GM21723 (cell line): ENCODE measurements at regions not wholly inside any gene's neighbourhood (a gene's known extent, or its start where the extent isn't known, plus 50 kb on each side); places are given as distances from the start of the nearest gene placed in this dataset.
"Not testable (repeated sequence)": the region's sequence is repeated elsewhere in the genome, so short reads cannot be mapped to it uniquely, and the experiment has no call there.

Experiments
- ATAC-seq: cut with Tn5 transposase; IDR thresholded peaks from one replicate; pipeline ENCODE4 v1.9.1; 2021; ENCODE audit warnings: mild to moderate bottlenecking, moderate library complexity; ENCODE audit not compliant: unreplicated experiment

DNA sequence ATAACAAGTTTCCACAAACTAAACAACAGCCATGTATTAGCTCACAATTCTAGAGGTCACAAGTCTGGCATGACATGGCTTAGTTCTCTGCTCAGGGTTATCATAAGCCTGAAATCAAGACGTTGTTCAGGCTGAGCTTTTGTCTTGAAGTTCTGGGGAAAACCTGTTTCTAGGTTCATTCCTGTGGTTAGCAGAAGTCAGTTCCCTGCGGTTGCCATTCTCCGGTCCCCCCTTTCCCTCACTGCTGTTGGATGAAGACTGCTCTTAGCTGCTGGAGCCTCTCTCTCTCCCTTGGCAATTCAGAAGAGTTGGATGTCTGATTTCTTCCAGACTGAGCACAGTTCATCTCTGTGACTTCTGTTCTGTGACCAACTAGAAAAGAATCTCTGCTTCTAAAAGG is 962.6 kb downstream of the PCDH7 start:
- no peak for ATAC-seq

DNA sequence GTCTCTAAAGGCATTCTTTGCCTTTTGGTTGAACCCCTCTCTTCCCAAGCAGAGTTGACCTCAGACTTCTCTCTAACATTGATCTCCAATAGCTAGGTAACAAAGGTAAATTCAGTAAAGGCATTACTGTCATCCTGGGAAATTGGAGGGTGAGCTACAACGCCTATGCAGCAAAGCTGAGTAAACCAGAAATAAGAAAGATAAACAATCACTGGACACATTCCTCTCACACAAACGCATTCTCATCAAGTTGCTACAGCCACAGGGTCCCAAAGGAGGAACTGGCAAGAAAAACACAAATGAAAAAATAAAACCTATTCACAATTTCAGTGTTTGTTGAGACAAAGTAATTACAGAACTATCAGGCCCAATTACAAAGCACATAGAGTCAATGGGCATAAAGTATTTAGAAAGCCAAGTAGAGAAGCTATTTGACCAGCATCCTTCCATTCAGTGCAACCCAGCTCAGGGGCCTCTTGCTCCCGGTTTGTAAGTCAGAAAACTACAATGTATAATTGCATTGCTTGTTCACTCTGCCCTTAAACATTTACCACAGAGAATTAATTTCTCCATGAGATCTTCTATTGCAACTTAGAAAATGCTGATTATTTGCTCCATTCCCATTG is 967.7 kb downstream of the PCDH7 start:
- ATAC-seq: no peak

DNA sequence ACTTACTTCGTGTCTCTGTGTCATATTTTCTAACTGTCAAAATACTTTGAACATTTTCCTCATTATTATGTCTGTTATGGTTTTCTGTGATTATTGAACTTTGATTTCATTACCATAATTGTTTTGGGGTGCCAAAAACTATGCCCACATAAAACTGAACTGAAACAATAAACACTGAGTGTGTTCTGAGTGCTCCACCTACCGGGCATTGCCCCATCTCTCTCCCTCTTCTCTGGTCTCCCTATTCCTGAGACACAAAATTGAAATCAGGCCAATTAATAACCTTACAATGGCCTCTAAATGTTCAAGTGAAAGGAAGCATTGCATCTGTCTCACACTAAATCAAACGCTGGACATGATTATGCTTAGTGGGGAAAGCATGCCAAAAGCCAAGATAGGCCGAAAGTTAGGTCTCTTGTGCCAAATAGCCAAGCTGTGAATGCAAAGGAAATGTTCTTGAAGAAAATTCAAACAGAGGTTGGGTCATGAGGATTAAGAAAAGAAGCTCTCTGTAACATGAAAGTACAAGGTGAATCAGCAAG is 972.3 kb downstream of the PCDH7 start:
- no peak for ATAC-seq

DNA sequence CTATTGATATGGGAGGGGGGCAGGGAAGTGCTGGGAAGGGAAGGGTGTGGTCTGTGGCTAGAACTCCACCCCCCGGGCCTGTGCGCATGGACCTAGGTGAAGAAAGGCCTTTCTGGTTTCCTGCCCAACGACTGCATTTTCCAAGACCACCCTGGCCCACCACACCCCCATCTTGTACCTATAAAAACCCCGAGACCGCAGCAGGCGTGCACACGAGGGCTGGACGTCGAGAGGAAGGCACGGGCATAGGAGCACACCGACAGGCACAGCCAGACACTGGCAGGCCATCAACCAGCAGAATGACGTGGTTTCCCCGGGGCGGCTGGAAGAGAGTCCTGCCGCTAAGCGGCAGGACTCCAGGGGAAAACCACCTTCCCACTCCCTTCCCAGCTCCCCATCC is 981.1 kb downstream of the PCDH7 start:
- no peak for ATAC-seq

DNA sequence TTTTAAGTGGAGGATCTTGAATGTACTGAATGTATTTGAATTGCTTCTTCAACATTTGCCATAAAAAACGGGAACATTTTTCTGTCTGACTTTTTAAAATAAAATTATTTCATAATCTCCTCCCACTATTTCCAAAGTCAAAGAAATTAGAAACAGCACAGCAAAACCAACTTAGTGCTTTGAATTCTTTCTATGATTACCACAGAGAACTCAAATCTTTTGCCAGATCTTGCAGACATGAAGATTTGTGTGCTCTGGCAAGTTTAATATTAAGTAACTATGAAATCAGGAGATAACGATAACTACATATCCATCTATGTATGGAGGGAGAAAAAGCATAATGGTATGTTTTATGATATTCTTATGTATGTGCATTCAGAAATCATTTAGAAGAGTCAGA is 982.2 kb downstream of the PCDH7 start:
- no peak for ATAC-seq

DNA sequence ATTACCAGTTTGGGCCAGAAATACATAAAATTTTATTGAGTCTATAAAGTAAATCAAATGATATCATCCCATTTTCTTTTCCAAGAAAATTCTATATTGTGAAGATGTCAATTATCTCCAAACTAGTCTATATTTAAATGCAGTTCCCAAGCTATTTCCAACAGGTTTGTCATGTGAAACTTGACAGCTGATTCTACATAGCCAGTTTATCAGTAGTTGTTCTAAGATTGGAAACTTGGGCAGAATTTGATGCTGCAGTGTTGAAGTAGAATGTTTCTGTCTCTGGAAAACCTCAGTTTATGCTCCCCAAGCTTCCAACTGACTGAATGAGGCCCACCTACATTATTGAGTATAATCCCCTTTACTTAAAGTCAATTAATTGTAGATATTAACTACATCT is 994.1 kb downstream of the PCDH7 start:
- ATAC-seq: no peak

DNA sequence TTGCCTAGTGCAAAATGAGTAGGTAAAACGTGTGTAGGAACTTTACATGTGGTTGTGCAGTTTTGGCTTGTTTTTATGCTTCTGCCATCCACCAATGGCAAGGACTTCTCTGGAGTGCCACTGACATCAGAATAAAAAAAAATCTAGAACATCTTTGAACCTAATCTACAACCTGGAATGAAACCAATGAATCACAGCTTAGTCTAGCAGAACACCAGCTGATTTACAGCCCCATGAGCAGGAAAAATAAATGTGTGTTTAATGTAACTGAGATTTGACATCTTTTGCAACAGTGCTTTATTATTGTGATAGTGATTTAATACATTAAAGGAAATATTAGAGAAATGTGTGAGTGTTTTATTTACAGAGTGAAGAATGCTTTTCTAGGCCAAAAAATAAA is 995.1 kb downstream of the PCDH7 start:
- ATAC-seq: no peak

DNA sequence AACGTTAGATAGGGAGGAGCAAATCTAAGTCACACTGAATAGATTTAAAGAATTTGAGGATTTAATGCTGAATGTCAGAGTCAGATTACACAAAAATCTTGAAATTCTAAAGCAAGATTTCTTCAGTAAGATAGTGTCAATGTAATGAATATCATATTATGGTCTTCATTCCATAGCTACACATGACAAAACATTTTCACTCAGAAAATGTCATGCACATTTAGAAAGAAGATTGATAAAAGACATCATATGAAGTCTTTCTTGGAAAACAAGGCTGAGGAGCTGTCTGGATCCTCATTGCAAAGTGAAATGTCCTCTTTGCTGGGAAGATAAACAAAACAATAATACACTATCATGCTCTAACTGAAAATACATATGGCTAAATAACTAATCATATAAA is 1006.9 kb downstream of the PCDH7 start:
- ATAC-seq: no peak

DNA sequence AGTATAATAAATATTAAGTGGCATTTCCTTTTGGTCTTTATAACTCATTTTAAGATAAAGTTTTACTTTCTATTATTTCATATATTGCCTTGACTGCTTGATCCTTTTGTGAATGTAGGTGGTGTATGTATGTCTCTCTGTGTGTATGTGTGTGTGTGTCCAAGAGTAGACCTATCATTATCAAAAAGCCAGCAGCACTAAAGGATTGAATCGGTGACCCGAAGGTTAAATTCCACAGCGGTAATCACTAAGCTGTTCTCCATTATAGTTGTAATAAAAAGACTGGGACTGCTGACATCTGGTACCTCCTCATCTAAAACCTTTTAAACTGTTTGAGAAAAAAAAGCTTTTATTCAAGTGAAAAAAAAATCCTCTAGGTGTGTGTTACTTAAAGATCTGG is 1014.8 kb downstream of the PCDH7 start:
- no peak for ATAC-seq

DNA sequence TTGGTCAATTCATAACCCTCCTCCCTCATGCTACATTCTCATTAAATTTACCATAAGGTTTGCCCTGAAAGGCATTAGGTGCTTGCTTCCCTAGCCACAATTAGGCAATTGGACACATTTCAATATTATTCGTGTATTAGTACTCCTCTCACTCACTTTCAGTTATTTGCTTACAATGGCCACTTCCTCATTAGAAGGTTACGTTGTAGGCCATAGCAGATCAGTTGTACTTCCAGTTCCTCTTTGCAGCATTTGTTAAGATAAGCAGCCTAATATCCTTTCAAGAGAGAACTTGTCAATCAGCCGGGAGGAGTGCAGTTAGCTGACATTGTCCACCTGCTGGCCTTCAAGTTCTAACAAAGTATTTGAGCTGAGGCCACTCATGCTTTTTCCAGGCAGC is 1017.2 kb downstream of the PCDH7 start:
- ATAC-seq: no peak

DNA sequence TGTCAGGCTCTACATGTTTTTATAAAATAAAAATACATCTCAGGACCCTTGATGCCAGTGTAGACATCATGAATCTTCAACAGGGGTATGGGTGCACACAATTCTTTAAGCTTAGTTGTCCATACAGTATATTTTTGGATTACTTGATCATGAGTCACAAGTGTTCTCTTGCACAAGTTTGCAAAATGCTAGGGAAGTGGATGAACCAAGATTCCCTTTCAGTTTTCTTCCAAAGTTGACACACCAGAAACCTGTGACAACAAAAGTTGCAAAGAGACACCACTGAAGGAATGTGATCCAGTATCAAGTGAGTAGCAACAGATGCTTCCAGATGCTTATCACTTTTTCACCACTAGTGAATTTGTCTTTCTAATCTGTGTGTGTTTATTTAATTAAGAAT is 1021.2 kb downstream of the PCDH7 start:
- no peak for ATAC-seq

DNA sequence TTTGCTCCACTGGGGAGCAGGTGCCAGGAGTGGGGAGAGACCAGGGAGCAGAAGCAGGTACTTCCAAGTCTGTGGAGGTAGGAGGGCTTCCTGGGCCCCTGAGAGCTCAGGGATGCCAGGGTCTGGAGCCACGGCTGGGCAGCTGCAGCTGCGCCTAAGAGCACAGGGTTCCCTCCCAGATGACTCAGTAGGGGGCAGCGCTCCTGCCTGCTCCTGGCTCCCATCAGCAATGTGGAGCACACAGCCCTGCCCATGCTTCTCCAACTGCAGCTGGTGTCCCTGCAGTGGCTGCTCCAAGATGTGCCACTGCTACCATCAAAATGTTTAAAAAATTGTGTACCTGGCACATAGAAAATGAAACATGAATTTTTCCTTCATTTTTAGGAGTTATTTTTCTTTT is 1028.2 kb downstream of the PCDH7 start:
- no peak for ATAC-seq

DNA sequence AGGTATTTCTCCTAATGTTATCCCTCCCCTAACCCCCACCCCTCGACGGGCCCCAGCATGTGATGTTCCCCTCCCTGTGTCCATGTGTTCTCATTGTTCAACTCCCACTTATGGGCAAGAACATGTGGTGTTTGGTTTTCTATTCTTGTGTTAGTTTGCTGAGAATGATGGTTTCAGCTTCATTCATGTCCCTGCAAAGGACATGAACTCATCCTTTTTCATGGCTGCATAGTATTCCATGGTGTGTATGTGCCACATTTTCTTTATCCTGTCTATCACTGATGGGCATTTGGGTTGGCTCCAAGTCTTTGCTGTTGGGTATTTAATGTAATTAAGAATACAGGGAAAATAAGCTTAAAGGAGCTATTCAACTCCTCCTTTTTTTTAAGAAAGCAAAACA is 1030.4 kb downstream of the PCDH7 start:
- not testable (repeated sequence) for ATAC-seq

DNA sequence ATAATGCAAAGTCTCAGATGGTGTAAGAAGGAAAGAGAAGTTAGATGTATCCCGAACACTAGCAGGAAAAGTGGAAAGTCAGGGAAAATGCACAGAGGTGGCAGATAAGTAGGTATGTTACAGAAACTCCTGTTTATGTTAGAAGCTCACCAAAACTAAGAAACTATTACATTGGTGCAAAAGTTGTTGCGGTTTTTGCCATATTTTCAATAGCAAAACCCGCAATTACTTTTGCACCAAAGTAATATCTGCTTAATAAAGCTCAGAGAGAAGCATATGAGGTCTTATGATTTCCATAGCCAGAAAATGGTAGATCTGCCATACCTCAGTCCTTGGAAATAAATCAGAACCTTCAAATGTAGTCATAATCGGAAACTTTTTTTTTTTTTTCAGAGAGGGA is 1035.6 kb downstream of the PCDH7 start:
- no peak for ATAC-seq

DNA sequence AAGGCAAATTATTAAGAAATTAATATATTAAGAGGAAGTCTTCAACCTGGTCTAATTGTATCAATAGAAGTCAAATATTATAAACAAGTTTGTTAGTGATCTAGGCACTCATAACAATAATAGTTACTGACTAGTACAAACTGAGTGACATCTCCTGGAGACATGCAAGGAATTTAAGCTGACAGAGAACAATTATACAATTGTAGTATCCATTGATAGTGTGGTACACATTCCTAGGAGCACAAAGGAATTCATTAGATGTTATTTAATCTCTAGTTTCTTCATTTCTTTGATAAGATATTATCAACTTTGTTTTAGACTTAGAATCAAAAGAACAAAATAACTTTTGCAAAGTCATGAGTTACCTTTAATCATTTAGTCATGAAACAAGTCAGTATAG is 1048.6 kb downstream of the PCDH7 start:
- ATAC-seq: no peak

DNA sequence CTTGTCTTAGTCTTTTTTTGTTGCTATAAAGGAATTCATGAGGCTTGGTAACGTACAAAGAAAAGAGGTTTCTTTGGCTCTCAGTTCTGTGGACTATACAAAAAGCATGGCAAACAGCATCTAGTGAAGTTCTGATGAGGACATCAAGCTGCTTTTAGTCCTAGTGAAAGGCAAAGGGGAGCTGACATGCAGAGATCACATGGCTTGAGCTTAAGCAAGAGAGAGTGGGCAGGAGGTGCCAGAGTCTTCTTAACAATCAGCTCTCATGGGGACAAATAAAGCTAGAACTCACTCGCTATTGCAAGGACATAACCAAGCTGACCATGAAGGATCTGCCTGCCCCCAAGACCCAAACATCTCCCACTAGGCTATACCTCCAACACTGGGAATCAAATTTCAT is 1063.1 kb downstream of the PCDH7 start:
- ATAC-seq: no peak

DNA sequence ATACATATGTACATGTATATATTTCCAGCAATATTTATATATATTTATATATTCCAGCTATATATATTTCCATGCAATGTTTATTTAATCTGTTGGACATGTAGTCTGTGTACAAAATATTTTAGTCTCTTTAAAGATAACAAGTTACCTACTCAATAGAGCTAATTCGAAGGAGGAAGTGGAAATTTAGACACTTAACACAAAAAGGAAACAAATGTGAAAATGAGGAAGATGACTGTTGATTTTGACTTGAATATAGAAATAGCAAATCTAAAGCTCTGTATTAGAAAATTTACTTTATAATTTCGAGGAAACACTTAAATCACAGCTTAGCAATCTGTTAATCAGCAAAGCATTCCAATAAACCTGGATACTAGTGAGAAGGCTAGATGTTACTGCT is 1064.4 kb downstream of the PCDH7 start:
- ATAC-seq: no peak

DNA sequence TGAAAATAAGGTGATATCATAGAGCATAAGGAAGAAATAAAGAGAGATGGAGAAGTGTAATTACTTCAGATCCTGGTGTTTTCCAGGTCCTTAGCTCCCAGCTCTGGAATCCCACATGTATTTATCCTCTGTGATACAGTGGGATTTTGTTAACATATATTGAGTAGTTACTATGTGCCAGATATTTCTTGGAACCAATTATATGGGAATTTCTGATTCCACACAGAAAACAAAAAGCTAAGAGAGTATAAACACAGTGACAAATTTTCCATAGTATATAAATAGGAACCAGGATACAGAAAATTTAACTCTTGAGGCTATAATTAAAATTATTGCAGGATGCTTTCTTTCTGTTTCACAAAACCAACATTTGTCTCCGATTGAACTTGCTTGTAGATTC is 1067.5 kb downstream of the PCDH7 start:
- ATAC-seq: no peak

DNA sequence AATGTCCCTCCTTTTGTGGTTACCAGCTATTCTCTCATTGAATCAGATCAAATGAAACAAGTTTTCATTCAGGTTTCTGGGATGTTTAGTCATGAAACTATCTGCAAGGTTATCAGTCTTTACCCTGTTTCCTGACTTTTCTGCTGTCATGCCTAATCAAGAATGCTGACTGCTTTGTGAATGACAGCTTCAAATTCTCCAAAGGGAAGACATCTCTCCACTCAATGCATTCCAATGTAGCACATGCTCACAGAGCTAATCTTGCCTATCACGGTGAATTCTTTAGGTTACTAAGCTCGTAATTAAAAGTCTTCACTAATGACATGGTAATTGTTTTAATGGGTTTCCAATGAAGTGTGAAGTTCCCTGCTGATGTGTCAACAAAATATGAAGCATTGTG is 1068.5 kb downstream of the PCDH7 start:
- no peak for ATAC-seq

DNA sequence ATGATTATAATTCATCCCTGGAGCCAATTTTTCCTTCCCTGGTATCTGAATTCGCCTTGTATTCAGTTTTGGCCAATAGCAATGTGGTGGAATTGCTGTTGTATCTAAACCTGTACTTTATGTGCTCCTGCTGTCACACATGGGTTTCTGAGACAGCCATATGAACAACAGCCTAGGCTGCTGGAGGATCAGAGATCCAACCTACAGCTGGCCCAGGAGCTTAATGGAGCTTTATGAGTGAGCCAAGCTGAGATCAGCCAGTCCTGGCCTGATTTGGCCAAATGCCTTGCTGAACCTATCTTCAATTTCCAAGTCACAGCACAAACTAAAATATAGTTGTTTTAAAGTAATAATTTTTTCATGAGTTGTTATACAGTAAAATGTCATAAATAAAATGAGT is 1071.5 kb downstream of the PCDH7 start:
- ATAC-seq: no peak

DNA sequence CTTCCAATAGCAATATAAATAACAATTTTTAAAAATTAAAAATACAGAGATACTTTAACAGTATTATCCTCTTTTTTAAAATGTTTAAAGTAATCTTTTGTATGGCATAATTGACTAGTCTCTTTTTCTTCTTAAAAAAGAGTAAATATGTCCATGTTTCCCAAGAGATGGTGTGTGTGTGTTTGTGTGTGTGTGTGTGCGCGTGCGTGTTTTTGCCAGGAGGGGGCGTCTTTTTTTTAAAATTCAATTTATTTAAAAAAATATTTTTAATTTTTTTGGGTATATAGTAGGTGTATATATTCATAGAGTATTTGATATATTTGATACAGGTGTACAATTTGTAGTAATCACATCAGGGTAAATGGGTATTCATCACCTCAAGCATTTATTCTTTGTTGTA is 1073.7 kb downstream of the PCDH7 start:
- ATAC-seq: no peak

DNA sequence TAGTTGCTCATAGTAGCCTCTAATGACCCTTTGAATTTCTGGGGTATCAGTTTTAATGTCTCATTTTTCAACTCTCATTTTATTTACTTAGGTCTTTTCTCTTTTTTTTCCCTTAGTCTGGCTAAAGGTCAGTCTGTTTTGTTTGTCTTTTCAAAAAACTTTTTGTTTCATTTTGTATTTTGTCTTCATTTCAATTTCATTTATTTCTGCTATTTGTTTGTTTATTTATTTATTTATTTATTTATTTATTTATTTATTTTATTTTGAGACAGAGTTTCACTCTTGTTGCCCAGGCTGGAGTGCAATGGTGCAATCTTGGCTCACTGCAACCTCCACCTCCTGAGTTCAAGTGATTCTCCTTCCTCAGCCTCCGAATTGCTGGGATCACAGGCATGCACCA is 1076.9 kb downstream of the PCDH7 start:
- not testable (repeated sequence) for ATAC-seq

DNA sequence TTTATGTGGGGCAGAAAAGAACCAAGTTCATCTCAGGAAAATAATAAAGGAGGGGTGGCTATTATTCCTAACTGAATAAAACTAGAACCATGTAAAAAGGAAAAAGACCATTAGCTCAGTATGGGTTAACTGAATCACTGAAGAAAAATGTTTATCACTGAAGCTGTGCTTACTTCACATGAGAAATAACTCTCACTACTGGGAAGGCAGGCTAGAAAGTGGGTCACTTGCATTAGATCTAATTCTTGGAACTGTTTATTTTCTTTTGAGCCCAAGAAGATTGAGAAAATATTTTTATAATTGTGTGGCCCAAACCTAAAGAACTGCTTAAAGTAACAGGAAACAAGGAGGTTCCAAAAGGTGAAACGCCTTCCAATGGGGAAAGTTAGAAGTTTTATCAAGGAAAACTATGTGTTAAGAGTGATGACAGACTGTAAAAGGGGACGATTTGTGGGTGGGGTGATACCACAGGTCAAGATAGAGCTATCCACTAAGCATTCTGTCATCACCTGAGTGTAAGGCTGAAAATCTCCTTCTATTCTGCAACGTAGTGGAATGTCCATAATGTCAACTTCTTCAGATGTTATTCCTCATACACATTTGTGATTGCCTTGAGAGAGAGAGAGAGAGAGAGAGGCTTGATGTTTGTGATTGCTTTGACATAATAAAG is 1083.5 kb downstream of the PCDH7 start:
- ATAC-seq: no peak
